HepG2 (cell line): ENCODE measurements at regions not wholly inside any gene's neighbourhood (a gene's known extent, or its start where the extent isn't known, plus 50 kb on each side); places are given as distances from the start of the nearest gene placed in this dataset.

Experiments
- ATAC-seq: fragments of 200-7000 bp; cut with Tn5 transposase; 3 replicates; pipeline ENCODE4 v1.9.1; 2020; ENCODE audit warnings: mild to moderate bottlenecking, moderate library complexity
- BruUV-seq: library from RNA; stranded (reverse); fragments of 400-500 nt; replicated peaks from 2 replicates; lab custom pipeline; 2021; lab: Mats Ljungman, UMichigan
- CTCF ChIA-PET: fragments of 300-600 bp; formaldehyde crosslinking; extraction: SDS; loops from one replicate; lab custom pipeline; 2021; ENCODE audit warnings: low total read pairs, inconsistent platforms, low intra/inter-chr PET ratio; lab: Yijun Ruan, JAX
- POLR2A ChIA-PET: fragments of 350-600 bp; sonication (Branson Sonifier 250); formaldehyde crosslinking; loops from one replicate; lab custom pipeline; 2020; ENCODE audit warnings: antibody characterized with exemption, inconsistent platforms; lab: Yijun Ruan, JAX
- DNase-seq: peaks from one replicate; pipeline ENCODE4 v3.0.0-alpha.2; 2015; ENCODE audit warnings: low spot score
- FAIRE-seq: peaks from 3 replicates; lab custom pipeline; 2011; peaks lifted over from hg19 to GRCh38; lab: Jason Lieb, UNC
- H2AFZ ChIP-seq: one replicate; pipeline ENCODE4 v1.6.1; 2011; ENCODE audit warnings: low read length, inconsistent platforms
- H3K27ac ChIP-seq: fragments of 300-600 bp; 3 replicates; pipeline ENCODE4 v1.8.0; 2011; ENCODE audit warnings: mixed run types, mild to moderate bottlenecking, mixed read lengths, low read length, inconsistent platforms; ENCODE audit not compliant: insufficient read depth; ENCODE audit errors: extremely low read length
- H3K27me3 ChIP-seq, 2 experiments: fragments of 200-600 bp in 1 of 2; 2 replicates in 1 of 2; 3 replicates in 1 of 2; pipeline versions ENCODE4 v1.6.0 to v1.8.0; 2011; ENCODE audit warnings: low read length in 2 of 2, mild to moderate bottlenecking in 2 of 2, moderate library complexity in 2 of 2, inconsistent platforms in 1 of 2; ENCODE audit not compliant: insufficient read depth in 2 of 2, control insufficient read depth in 1 of 2
- H3K36me3 ChIP-seq, 2 experiments: fragments of 200-600 bp in 1 of 2; replicated peaks in 1 of 2; 2 replicates in 1 of 2; 3 replicates in 1 of 2; pipeline versions ENCODE4 v1.5.1 to v1.8.0; 2011; ENCODE audit warnings: low read length in 2 of 2, inconsistent platforms in 1 of 2; ENCODE audit not compliant: insufficient read depth in 2 of 2, control insufficient read depth in 1 of 2
- H3K4me1 ChIP-seq: 2 replicates; pipeline ENCODE4 v1.5.1; 2012; ENCODE audit warnings: low read length, inconsistent platforms; ENCODE audit not compliant: insufficient read depth
- H3K4me2 ChIP-seq: 2 replicates; pipeline ENCODE4 v1.6.0; 2011; ENCODE audit warnings: low read depth, low read length, inconsistent platforms
- H3K4me3 ChIP-seq, 3 experiments: fragments of 200-600 bp in 1 of 3; sonication (generic), shearing (Covaris generic) in 1 of 3; replicated peaks in 1 of 3; 2 replicates each; pipeline ENCODE4 v1.5.1; 2011 to 2016; ENCODE audit warnings: low read length in 3 of 3, inconsistent platforms in 2 of 3, low read depth in 2 of 3, mild to moderate bottlenecking in 2 of 3, control low read depth in 1 of 3, mixed read lengths in 1 of 3; ENCODE audit not compliant: insufficient read depth in 1 of 3
- H3K79me2 ChIP-seq: one replicate; pipeline ENCODE4 v1.6.1; 2011; ENCODE audit warnings: low read length, inconsistent platforms; ENCODE audit not compliant: insufficient read depth
- H3K9ac ChIP-seq: 2 replicates; pipeline ENCODE4 v1.6.0; 2011; ENCODE audit warnings: mild to moderate bottlenecking, low read depth, low read length, inconsistent platforms; ENCODE audit not compliant: insufficient read depth
- H3K9me3 ChIP-seq: 2 replicates; pipeline ENCODE4 v1.5.1; 2012; ENCODE audit warnings: mild to moderate bottlenecking, low read length
- H4K20me1 ChIP-seq: 2 replicates; pipeline ENCODE4 v1.6.0; 2011; ENCODE audit warnings: inconsistent platforms, mild to moderate bottlenecking, low read length, moderate library complexity; ENCODE audit not compliant: insufficient read depth
- FLYWCH1 ChIP-seq: sonication (generic); formaldehyde crosslinking; IDR thresholded peaks from 2 replicates; pipeline ENCODE4 v1.8.1; 2023; ENCODE audit warnings: mild to moderate bottlenecking, missing genetic modification reagents
- HDAC2 ChIP-seq: sonication (generic); formaldehyde crosslinking; IDR thresholded peaks from 2 replicates; pipeline ENCODE4 v1.4.0; 2020; ENCODE audit warnings: missing genetic modification reagents
- NR3C1 ChIP-seq: sonication (generic); formaldehyde crosslinking; IDR thresholded peaks from 2 replicates; pipeline ENCODE4 v1.4.0; 2020; ENCODE audit warnings: missing genetic modification reagents
- PREB ChIP-seq: sonication (generic); formaldehyde crosslinking; IDR thresholded peaks from 2 replicates; pipeline ENCODE4 v1.4.0; 2020; ENCODE audit warnings: missing genetic modification reagents
- REL ChIP-seq: sonication (generic); formaldehyde crosslinking; conservative IDR thresholded peaks from 2 replicates; pipeline ENCODE4 v1.8.0; 2022; ENCODE audit warnings: mild to moderate bottlenecking, missing genetic modification reagents, moderate library complexity
- TARDBP ChIP-seq: sonication (generic); formaldehyde crosslinking; IDR thresholded peaks from 2 replicates; pipeline ENCODE4 v1.8.0; 2022; ENCODE audit warnings: mild to moderate bottlenecking, missing genetic modification reagents
- ZMAT5 ChIP-seq: sonication (generic); formaldehyde crosslinking; IDR thresholded peaks from 2 replicates; pipeline ENCODE4 v1.5.0; 2020; ENCODE audit warnings: mild to moderate bottlenecking, low read depth, missing genetic modification reagents, borderline replicate concordance
- ZNF639 ChIP-seq: conservative IDR thresholded peaks from 2 replicates; pipeline ENCODE4 v1.6.1; 2018; ENCODE audit warnings: missing genetic modification reagents
- WGBS: methylation state at CpG from one replicate; pipeline ENCODE4 v1.1.6; 2017; ENCODE audit warnings: low lambda C conversion rate; 5-methylcytosine and 5-hydroxymethylcytosine counted together
- in situ Hi-C: cut with HindIII; loops from 2 replicates; pipeline ENCODE4 v1.10.0; 2017; ENCODE audit warnings: low pct_unique_long_range_greater_than_20kb; ENCODE audit not compliant: extremely low pct_ligation_motif_present
- intact Hi-C: fragments of 100-400 bp; cut with micrococcal nuclease; formaldehyde crosslinking; loops from one replicate; pipeline ENCODE4 v1.10.0; 2022; ENCODE audit not compliant: unreplicated experiment

- no peak for FAIRE-seq
- WGBS: 12% methylated on average over 4 of the region's 4 CpGs
- ATAC-seq: no peak
- Histone ChIP-seq H3K4me3 (no peak overlapping the region), H3K36me3 (no peaks in the 10 kb centered on the region), H3K27me3 (peaks cover 0 to 1% of the 10 kb centered on the region in 2 experiments; a peak in 1 of 5 replicates), H3K9ac (no peak overlapping the region), H3K79me2 (no peaks in the 10 kb centered on the region), H3K9me3 (no peaks in the 10 kb centered on the region), H3K4me1 (no peaks in the 10 kb centered on the region), H3K4me2 (no peak overlapping the region), H2AFZ (no peak overlapping the region), H3K27ac (no peak overlapping the region), H4K20me1 (no peaks in the 10 kb centered on the region)
- ChIA-PET CTCF (no interaction called here), POLR2A (no interaction called here)
- no peak for DNase-seq
- no peak for TF ChIP-seq TARDBP (CRISPR knock-in tag)
- no peak for TF ChIP-seq ZMAT5
- no peak for TF ChIP-seq ZNF639 (CRISPR knock-in tag)
- TF ChIP-seq REL (CRISPR knock-in tag): no peak
- in situ Hi-C loops: no loop called here
- intact Hi-C loops: no loop called here
- no TSS peak for BruUV-seq
These were observed 110.1 kb upstream of the SULT1C3 start for GRCh38 chr2:108129636-108130035.

GRCh38 chr2:108133457-108133856, 106.3 kb upstream of the SULT1C3 start:
- no TSS peak for BruUV-seq
- in situ Hi-C loops (no loop called here), intact Hi-C loops (no loop called here)
- POLR2A ChIA-PET: no interaction called here
- Histone ChIP-seq H3K79me2 (no peaks in the 10 kb centered on the region), H3K9me3 (no peaks in the 10 kb centered on the region), H4K20me1 (no peaks in the 10 kb centered on the region), H3K27ac (no peak overlapping the region), H3K4me1 (no peaks in the 10 kb centered on the region), H3K4me2 (no peak overlapping the region), H3K36me3 (no peaks in the 10 kb centered on the region), H2AFZ (no peak overlapping the region), H3K4me3 (no peak overlapping the region), H3K27me3 (peaks cover 0 to 1% of the 10 kb centered on the region in 2 experiments; a peak in 1 of 5 replicates), H3K9ac (no peak overlapping the region)
- DNase-seq (no peak), ATAC-seq (no peak), FAIRE-seq (no peak)
- CTCF ChIA-PET: no interaction called here
- 0% methylated on average over 2 of the region's 2 CpGs for WGBS
- TF ChIP-seq FLYWCH1 (CRISPR knock-in tag): no peak
- no peak for TF ChIP-seq HDAC2 (CRISPR knock-in tag)
- no peak for TF ChIP-seq PREB (CRISPR knock-in tag)
- TF ChIP-seq NR3C1: no peak
